HEK293 (cell line): ENCODE measurements at regions not wholly inside any gene's neighbourhood (a gene's known extent, or its start where the extent isn't known, plus 50 kb on each side); places are given as distances from the start of the nearest gene placed in this dataset.

Source experiments
- CTCF ChIA-PET: fragments of 350-600 bp; formaldehyde crosslinking; extraction: SDS; loops from one replicate; lab custom pipeline; 2021; ENCODE audit warnings: antibody characterized with exemption; lab: Yijun Ruan, JAX
- POLR2A ChIA-PET: fragments of 300-600 bp; formaldehyde crosslinking; extraction: SDS; loops from one replicate; lab custom pipeline; 2020; ENCODE audit warnings: antibody characterized with exemption, inconsistent platforms; lab: Yijun Ruan, JAX
- H3K27ac ChIP-seq: fragments of 200-500 bp; sonication (Bioruptor generic); 2 replicates; pipeline ENCODE4 v1.5.1; 2014; ENCODE audit warnings: low read depth, low read length, control low read depth, inconsistent platforms; ENCODE audit errors: extremely low read depth
- H3K36me3 ChIP-seq, 2 experiments: fragments of 200-500 bp in 1 of 2; sonication (Bioruptor generic) in 1 of 2; 1 replicate in 1 of 2; 2 replicates in 1 of 2; pipeline ENCODE4 v1.5.1; 2014 to 2017; ENCODE audit warnings: inconsistent platforms in 2 of 2, low read length in 2 of 2; ENCODE audit not compliant: control insufficient read depth in 2 of 2, insufficient read depth in 1 of 2
- H3K4me1 ChIP-seq: fragments of 200-500 bp; sonication (Bioruptor generic); 2 replicates; pipeline ENCODE4 v1.5.1; 2014; ENCODE audit warnings: mild to moderate bottlenecking, low read length, inconsistent platforms; ENCODE audit not compliant: control insufficient read depth, insufficient read depth
- H3K4me3 ChIP-seq: 2 replicates; pipeline ENCODE4 v1.5.1; 2011; ENCODE audit warnings: low read depth, mild to moderate bottlenecking, control low read depth, low read length, moderate library complexity
- H3K9me3 ChIP-seq: fragments of 200-500 bp; sonication (Bioruptor generic); 2 replicates; pipeline ENCODE4 v1.5.1; 2014; ENCODE audit warnings: low read depth, low read length, inconsistent platforms; ENCODE audit not compliant: control insufficient read depth, insufficient read depth
- SP7 ChIP-seq: fragments of 450-650 bp; formaldehyde crosslinking; IDR thresholded peaks from 2 replicates; pipeline ENCODE4 v1.5.1; 2016; ENCODE audit warnings: missing biosample characterization, missing genetic modification characterization
- ZFHX2 ChIP-seq: fragments of 450-650 bp; formaldehyde crosslinking; conservative IDR thresholded peaks from 2 replicates; pipeline ENCODE4 v1.5.1; 2016; ENCODE audit warnings: missing biosample characterization, missing genetic modification characterization
- ZNF112 ChIP-seq: fragments of 450-650 bp; formaldehyde crosslinking; IDR thresholded peaks from 2 replicates; pipeline ENCODE4 v1.5.0; 2017; ENCODE audit warnings: missing biosample characterization, missing genetic modification characterization
- ZNF18 ChIP-seq: fragments of 450-650 bp; formaldehyde crosslinking; IDR thresholded peaks from 2 replicates; pipeline ENCODE4 v1.5.1; 2016; ENCODE audit warnings: missing biosample characterization, missing genetic modification characterization
- ZNF280C ChIP-seq: fragments of 450-650 bp; formaldehyde crosslinking; IDR thresholded peaks from 2 replicates; pipeline ENCODE4 v1.5.1; 2016; ENCODE audit warnings: missing biosample characterization, missing genetic modification characterization
- ZNF335 ChIP-seq: fragments of 450-650 bp; formaldehyde crosslinking; conservative IDR thresholded peaks from 2 replicates; pipeline ENCODE4 v1.5.1; 2016; ENCODE audit warnings: missing biosample characterization, missing genetic modification characterization
- ZNF488 ChIP-seq: fragments of 450-650 bp; formaldehyde crosslinking; IDR thresholded peaks from 2 replicates; pipeline ENCODE4 v1.5.1; 2016; ENCODE audit warnings: missing biosample characterization, missing genetic modification characterization
- ZNF530 ChIP-seq: fragments of 450-650 bp; formaldehyde crosslinking; IDR thresholded peaks from 2 replicates; pipeline ENCODE4 v1.5.1; 2016; ENCODE audit warnings: low read depth, missing biosample characterization, missing genetic modification characterization
- ZSCAN30 ChIP-seq: fragments of 450-650 bp; IDR thresholded peaks from 2 replicates; pipeline ENCODE4 v1.5.1; 2018; ENCODE audit warnings: missing biosample characterization, mild to moderate bottlenecking, missing genetic modification characterization, moderate library complexity

- Histone ChIP-seq H3K27ac (no peak overlapping the region), H3K4me3 (no peak overlapping the region), H3K4me1 (no peaks in the 10 kb centered on the region), H3K9me3 (no peaks in the 10 kb centered on the region), H3K36me3 (no peaks in the 10 kb centered on the region)
- POLR2A ChIA-PET: no interaction called here
- TF ChIP-seq ZFHX2 (0 out of 2 replicates have a peak, but pooled peaks have one; percentile 17), ZNF18 (tag by site-specific recombination) (no peak)
- CTCF ChIA-PET: interaction anchor here (0.6 to 1.5 kb wide), 11 partner anchors 9 to 535 kb away, joined by 3 to 5 read pairs (median 3); no protein-coding TSS in a partner anchor
Observed at GRCh38 chr6:44016131-44016870, 111.0 kb downstream of the MRPL14 start.

DNA sequence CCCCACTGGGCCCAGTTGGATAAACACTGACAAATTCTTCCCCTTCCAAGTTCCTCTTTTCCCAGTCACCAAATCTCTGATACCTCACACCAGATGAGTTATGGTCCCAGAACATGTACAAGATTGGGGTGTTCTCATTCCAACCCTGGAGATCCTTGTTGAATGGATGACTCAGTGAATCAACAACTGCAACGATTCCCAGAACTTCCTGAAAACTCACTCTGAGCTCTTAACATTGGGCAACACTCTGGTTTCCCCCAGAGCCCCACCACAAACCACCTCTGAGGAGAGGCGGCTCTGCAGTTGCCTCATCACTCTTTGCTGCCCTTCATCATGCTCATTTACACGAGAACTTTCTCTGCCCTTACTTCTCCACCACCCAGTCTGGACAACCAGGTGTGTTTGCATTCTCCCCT, 115.2 kb downstream of the MRPL14 start:
- no peaks in the 10 kb centered on the region for H3K4me1 ChIP-seq
- H3K36me3 ChIP-seq: no peaks in the 10 kb centered on the region
- CTCF ChIA-PET: interaction anchor here (0.6 to 3.7 kb wide), 5 partner anchors 8 to 404 kb away, joined by 3 to 14 read pairs (median 4); no protein-coding TSS in a partner anchor
- POLR2A ChIA-PET: no interaction called here
- 0 out of 2 replicates have a peak, but pooled peaks have one; percentile 52 for TF ChIP-seq ZNF488
- TF ChIP-seq ZNF335 (tag by site-specific recombination): peak; percentile 30
- no peak for TF ChIP-seq ZSCAN30
- peak; percentile 41 for TF ChIP-seq SP7 (tag by site-specific recombination)
- no peak overlapping the region for H3K4me3 ChIP-seq
- H3K27ac ChIP-seq: no peak overlapping the region
- H3K9me3 ChIP-seq: no peaks in the 10 kb centered on the region

- no peaks in the 10 kb centered on the region for H3K4me1 ChIP-seq
- TF ChIP-seq ZNF280C (no peak), ZNF530 (tag by site-specific recombination) (no peak), ZNF112 (tag by site-specific recombination) (no peak)
- ChIA-PET POLR2A (interaction anchor here (0.5 to 1.5 kb wide), 4 partner anchors 31 to 342 kb away, joined by 3 to 4 read pairs (median 4); no protein-coding TSS in a partner anchor), CTCF (interaction anchor here (0.6 to 3.7 kb wide), 8 partner anchors 8 to 403 kb away, joined by 3 to 14 read pairs (median 4); partner anchors contain the start of gene VEGFA)
- H3K4me3 ChIP-seq: no peak overlapping the region
- no peaks in the 10 kb centered on the region for H3K36me3 ChIP-seq
- H3K27ac ChIP-seq: no peak overlapping the region
- no peaks in the 10 kb centered on the region for H3K9me3 ChIP-seq
Observed at GRCh38 chr6:44011350-44011920, 115.8 kb downstream of the MRPL14 start.
